ENCODE measurements at regions not wholly inside any gene's neighbourhood (a gene's known extent, or its start where the extent isn't known, plus 50 kb on each side); places are given as distances from the start of the nearest gene placed in this dataset.
"Not testable (repeated sequence)": the region's sequence is repeated elsewhere in the genome, so short reads cannot be mapped to it uniquely, and the experiment has no call there.

DNA sequence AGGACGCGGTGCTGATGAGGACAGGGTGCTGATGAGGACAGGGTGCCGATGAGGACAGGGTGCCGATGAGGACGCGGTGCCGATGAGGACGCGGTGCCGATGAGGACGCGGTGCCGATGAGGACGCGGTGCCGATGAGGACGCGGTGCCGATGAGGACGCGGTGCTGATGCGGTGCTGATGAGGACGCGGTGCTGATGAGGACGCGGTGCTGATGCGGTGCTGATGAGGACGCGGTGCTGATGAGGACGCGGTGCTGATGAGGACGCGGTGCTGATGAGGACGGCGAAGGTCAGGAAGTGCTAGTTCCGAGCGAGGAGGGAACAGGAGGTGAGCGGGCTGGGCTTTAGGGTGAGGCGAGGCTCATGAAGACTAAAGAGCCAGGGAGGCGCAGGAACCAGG, 399.9 kb downstream of the SMOC2 start:
- TF ChIP-seq, protein P1, sequence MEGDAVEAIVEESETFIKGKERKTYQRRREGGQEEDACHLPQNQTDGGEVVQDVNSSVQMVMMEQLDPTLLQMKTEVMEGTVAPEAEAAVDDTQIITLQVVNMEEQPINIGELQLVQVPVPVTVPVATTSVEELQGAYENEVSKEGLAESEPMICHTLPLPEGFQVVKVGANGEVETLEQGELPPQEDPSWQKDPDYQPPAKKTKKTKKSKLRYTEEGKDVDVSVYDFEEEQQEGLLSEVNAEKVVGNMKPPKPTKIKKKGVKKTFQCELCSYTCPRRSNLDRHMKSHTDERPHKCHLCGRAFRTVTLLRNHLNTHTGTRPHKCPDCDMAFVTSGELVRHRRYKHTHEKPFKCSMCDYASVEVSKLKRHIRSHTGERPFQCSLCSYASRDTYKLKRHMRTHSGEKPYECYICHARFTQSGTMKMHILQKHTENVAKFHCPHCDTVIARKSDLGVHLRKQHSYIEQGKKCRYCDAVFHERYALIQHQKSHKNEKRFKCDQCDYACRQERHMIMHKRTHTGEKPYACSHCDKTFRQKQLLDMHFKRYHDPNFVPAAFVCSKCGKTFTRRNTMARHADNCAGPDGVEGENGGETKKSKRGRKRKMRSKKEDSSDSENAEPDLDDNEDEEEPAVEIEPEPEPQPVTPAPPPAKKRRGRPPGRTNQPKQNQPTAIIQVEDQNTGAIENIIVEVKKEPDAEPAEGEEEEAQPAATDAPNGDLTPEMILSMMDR (conservative IDR thresholded peaks at IDR 0.05) = not testable (repeated sequence)
- TF ChIP-seq ZFX (IDR thresholded peaks at IDR 0.05) = not testable (repeated sequence)
